HG02970 (cell line): ENCODE measurements at regions not wholly inside any gene's neighbourhood (a gene's known extent, or its start where the extent isn't known, plus 50 kb on each side); places are given as distances from the start of the nearest gene placed in this dataset.

Experiments used
- ATAC-seq: cut with Tn5 transposase; IDR thresholded peaks from one replicate; pipeline ENCODE4 v1.9.1; 2021; ENCODE audit warnings: mild to moderate bottlenecking, moderate library complexity, moderate number of reproducible peaks; ENCODE audit not compliant: unreplicated experiment, low FRiP score

DNA sequence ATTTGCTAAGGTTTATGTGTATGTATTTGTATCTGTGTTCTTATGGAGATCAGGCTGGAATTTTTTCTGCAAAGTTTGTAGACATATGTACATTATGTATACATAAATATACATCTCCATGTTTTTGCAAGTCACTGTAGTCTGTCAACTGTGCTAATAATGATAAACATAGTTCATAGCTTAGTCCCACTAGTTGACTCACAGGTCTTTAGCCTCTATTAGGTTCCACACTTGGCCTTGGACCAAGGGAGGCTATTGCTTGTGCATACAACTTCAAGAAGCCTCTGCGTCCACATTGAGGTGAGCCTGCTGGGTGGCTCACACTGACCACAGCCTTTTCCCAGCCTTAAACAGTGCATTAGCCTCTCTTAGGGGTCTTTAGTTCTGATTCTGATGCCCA lies 243.8 kb upstream of the PEX5L start:
- no peak for ATAC-seq

DNA sequence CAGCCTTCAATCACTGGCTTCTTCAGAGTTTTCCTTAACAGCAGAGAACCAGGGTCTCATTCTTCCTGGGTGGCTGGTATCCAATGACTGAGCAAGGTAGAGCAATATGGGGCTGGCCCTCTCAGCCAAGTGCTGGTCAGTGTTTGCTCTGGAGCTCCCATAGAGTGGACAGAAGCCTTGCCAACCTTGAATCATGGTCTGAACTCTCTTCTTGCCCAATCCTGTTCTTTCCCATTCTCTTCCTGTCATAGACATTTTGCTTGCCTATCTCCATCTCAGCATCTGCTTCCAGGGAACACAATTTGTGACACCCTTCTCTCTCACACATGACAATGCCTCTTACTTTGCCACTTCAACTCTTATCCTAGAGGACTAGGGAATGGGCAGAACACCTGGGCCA lies 245.6 kb upstream of the PEX5L start:
- no peak for ATAC-seq

DNA sequence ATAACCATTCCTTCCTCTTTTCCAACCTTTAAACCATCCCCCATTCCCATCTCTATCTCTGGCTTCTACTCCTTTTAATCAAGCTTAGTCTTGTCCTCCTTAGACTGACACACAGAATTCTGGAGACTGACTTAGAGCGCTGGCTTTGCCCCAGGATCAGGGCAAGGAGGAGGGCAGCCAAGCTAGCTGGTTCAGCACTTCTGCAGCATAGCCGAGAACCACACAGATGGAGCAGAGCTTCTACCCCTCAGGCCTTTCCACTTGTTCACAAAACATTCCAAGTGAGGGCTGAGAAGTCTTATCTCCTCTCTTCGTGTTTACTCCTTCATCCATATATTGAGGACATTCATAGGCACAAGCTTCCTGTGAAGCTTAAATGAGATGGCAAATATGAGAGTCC lies 246.5 kb upstream of the PEX5L start:
- no peak for ATAC-seq

DNA sequence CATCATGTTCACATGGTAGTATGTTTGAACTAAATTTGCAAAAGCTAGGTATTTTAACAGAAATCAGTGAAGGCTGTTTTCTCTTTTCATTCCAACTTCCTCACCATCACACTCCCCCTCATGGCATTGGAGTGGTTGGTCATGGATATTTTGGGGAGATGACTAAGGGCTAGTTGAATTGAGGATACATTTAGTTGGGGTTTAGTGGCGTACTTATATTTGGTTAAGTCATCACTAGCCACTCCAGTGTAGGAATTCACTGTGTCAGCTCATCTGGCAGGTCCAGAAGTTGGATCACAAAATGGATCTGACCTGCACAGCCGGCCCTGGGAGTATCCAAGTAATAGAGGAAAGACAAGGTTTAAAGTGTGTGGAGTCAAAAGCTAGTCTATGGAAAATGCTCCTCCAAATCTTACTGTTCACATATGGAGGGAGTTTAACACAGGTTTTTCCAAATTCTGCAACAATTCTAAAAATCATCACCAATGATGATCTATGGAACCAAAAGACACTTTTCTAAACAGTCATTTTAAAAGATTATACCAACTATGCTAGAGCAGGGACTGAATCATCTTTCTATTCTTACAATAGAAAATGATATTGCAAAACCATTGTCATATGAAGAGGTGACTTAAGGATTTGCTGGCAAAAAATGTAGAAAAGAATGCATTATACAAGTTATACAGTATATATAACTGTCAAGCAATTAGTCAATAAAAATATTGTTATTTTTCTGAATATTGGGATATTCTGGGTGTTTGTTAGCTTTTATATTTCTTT lies 247.8 kb upstream of the PEX5L start:
- ATAC-seq, result no peak

DNA sequence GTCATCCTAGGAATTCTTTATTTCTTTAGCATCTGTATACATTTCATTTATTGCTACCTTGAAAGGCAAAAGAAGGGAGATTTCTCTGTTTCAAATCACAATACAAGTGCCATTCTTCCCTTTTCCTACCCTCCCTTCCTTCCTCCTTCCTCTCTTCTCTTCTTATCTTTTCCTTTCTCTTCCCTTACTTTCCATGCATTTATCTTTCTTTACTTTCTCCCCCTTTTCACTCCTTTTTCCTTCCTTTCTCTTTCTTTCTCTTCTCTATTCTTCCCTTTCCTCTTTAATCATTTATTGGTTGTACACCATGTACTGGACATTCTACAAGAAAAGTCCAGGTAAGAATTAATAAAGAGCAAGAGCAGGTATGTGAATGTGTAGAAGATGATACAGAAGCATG lies 251.0 kb upstream of the PEX5L start:
- ATAC-seq, result no peak

DNA sequence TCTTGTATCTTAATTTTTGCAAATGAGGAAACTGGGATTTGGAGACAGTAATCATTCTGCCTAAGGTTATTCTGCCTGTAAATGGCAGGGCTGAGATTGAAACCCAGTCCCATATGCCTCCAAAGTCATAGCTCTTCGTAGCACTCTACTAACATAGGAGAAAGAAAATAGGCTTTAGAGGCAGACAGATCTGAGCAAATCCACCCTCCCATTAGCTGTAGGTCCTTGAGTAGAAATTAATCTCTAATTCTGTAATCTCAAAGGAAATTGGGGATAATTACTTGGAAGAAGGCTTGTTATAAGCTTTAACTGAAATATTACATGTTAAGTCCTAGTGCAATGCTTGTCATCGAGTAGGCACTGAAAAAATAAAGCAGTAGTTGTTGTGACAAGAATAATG lies 252.1 kb upstream of the PEX5L start:
- ATAC-seq, result no peak

DNA sequence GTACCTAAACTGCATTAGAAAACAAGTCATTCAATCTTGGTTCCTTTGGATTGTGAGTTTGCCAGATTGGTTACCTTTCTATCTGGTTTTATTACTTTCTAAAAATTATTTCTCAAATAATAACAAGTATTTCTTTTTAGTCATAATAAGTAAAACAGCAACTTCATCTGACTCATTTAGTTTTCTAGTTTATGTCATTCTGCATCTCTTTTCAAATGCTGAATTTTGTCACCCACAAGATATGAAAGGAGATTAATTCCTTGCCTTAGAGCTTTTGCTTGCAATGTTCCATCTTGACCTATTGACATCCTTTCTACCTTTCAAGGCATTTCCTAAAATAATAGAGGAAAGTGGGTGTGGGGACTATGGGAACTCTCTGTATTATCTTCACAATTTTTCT lies 253.6 kb upstream of the PEX5L start:
- ATAC-seq, result no peak

DNA sequence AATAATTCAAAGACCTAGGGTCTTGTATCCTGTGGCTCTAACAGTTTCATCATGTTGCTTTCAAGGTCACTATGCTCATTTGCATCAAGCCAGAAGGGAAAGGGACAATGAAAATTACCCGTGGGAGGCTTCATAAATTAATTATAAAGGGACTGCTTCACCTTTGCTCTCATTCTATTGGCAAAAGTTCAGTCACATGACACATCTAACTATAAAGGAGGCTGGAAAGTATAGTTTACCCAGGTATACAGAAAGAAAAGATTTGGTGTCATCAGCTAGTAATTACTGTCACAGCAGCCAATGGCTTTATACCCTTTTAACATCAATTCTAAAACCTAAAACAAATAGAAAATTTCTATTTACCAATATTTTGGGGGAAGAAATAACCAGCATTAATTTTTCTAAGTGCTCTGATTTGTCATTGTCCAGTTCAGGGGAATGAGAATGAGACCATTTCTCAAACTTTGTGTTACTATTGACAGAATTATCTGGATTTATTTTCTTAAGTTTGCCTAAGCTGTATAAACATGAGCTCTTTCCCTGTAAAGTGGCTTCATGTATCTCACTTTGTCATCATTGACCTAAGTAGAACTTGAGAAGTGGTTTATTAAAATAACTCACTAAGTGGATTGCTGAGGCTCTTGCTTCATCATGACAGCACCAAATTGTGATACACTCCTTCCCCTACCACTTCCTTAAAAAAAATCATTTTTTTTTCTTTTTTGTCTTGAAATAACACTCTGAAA lies 257.7 kb upstream of the PEX5L start:
- ATAC-seq, result no peak

DNA sequence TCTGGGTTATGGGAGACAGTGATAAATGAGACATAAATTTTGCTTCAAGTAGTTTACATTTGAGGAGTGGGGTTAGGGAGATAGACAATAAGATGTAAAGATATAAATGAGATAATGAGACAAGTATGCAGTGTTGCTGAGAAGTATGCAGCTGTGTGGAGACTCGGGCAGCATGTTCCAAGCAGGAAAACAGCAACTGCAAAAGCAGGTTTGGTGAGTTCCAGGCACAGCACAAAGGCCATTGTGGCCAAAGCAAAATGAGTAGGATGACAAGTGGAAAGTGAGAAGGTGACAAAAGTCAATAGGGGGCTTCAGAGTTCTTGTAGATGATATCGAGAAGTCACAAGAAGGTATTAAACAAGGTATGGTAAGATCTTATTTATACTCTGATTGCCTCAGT lies 259.1 kb upstream of the PEX5L start:
- no peak for ATAC-seq

DNA sequence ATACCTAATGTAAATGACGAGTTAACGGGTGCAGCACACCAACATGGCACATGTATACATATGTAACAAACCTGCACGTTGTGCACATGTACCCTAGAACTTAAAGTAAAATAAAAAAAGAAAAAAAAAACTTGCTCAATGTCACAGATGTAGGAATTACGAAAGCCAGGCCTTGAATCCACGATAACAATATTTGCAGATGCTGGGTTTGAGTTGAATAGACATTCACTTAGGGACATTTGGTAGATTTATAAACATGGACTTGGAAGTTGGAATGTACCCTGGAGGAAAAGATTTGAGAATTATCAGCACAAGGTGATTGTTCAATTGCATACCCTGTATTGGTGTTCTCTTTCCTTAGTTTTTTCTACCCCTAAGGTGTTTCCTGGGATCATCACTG lies 260.2 kb upstream of the PEX5L start:
- no peak for ATAC-seq

DNA sequence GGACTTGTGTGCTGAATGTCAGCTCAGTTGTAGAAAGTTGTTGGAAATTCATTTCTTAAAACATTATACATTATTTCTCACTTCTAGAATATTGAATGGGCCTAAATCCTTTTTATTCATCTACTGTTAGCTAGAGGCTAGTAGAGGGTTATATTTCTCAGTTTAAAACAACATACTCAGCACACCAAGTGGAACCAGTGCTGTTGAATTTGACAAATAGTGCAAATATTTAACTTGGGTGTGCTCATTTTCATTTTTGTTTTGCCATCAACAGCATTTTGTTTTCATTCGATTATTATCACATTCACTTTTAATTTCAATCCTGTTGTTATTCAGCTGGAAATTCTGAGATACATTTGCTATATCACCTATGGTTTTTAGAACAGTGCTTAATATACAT lies 269.4 kb upstream of the PEX5L start:
- ATAC-seq, result no peak

DNA sequence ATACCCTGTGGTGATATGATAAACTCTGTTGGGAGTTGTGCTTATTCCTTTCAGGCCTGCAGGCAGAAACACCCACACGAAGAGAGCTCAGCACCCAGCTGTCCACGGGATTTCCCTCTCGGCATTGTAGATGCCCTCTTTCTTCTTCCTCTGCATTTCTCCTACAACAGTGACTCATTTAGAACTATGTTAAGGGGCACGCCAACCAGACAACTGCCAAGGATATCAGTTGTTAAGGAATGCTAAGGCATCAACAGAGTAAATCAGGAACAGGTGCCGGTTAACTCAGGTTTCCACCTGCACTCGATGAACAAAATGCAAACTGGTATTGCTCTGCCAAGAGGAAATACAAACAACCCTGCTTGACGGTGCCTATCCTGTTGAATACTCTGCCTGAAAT lies 270.0 kb upstream of the PEX5L start:
- ATAC-seq, result no peak

DNA sequence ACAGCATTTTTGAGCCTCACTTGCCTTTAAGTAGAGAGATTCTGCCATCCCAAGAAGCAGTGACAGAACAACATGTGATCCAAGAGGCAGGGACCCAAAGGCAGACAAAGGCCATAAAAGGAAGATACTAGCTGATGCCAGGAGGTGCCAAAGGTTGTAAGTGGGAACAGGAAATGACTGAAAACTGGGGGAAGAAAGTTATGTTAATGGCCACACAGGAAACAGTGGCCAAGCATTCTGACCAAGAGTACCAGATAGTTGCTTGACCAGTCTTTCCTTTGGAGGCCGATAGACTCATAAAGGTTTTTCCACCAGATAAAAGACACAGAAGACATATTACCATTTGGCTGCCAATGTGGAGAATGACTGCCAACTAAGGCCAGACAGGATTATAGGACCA lies 274.5 kb upstream of the PEX5L start:
- ATAC-seq, result no peak

DNA sequence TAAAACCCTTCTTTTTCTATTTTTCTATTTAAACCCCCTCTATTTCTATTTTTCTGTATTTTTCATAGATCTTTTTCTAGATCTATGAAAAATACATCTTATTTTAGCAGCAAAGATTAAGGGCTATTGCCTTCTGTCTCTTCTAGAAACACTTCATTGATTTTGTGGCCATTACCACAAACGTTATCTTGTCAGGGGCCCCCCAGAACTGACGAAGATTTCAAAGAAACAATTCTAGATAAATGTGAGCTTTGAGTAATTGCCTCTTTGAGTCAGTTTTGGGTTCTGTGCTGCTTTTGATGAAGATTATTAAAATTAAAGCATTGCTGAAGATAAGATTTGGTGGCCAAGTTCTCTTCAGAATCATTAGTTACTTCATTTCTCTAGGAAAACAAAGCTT lies 279.6 kb upstream of the PEX5L start:
- ATAC-seq, result no peak

DNA sequence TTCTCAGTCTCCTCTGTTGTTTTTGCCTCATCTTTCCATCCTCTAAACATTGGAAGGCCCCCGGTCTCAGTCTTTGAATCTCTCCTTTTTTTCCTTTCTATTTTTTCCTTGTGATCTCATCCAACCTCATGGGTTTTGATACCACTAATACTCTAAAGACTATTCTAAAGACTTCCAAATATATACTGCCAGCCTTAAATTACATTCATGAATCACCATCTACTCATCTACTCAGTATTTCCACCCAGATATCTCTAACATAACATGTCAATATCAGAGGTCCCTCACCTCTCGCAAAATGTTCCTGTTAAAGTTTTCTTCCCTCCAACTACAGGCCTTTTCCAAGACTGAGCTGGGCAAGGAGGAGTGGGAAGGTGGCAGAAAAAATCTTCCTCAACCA lies 282.5 kb upstream of the TTC14 start:
- ATAC-seq, result no peak

DNA sequence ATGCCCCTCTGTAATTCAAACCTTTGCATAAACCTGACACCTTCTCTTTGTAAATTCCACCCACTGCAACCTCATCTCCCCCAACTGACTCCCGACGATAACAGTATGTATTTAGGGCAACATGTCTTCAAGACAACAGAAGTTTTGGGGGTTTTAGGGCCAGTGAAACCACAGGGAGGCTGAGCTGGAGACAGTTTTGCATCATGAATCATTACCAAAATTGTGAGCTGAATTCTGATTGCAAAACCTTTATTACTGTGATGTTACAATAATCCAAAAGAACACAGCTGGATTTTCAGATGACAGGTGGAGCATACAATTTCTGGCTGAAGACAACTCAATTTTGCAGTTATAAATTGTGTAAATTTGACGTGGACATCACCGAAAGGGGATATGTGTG lies 281.3 kb upstream of the TTC14 start:
- ATAC-seq, result no peak

DNA sequence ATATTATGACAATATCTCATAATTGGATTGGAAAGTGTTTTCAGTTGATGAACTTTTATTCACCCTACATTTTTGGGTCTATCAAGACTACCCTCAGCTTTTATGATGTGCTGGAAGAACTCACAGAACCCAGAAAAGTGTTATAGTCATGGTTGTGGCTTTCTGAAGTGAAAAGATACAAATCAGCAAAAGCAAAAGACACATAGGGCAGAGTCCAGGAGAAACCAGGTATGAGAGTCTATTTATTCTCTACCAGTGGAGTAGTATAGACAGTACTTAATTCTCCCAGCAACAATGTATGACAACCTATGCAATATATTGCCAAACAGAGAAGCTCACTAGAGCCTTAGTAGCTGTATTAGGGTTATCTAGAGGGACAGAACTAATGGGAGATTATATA lies 280.4 kb upstream of the TTC14 start:
- ATAC-seq, result no peak

DNA sequence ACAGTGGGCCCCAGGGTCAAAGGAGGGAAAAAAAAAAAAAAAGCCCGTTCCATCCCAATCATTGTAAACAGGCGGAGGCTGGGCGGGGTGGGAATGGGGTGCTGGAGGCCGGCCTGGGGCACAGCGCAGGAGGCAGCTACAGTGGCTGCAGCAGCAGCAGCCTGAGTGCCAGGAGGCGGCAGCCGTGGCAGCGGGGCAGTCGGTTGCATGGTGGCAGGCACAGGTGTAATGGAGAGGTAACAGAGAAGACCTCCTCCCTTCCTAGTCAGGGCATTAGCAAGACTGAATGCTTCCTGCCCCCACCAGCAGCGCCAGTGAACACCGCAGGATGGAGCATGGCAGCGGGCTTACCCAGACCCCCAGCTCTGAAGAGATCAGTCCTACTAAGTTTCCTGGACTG lies 279.1 kb upstream of the TTC14 start:
- ATAC-seq, result no peak

DNA sequence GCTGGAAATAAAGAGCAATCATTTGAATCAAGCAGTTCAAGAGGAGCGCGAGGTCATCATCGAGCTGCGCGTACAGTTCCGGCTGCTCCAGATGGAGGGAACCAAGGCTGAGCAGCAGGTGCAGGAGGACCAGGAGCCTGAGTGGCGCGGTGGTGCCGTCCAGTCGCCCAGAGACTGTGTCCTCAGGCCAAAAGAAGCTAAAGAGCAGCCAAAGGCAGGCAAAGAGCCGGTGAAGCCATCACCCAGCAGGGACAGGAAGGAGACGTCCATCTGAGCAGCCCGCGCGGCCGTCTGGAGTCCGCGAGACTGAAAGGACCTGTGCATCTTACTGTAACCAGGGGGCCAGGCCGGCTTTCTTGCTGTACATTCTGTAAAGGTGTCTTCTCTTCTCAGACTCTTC lies 277.2 kb upstream of the TTC14 start:
- ATAC-seq, result no peak

DNA sequence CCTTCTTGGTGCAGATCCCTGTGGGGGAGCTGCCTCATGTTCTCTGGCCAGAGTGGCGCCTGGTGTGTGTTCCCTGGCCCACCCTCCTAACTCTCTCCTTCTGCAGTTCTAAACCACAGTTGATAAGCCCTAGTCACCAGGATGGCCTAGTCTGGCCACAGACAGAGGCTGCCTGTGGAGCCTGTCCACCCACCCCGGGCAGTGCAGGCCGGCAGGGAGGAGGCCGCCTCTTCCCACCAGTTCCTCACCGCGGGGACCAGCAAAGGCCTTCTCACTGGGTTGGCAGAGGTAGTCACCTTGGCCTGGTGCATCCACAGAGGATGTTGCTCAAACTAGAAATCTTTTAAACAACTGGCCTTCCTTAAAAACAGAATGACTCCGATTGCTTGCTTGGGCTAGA lies 276.4 kb upstream of the TTC14 start:
- no peak for ATAC-seq

DNA sequence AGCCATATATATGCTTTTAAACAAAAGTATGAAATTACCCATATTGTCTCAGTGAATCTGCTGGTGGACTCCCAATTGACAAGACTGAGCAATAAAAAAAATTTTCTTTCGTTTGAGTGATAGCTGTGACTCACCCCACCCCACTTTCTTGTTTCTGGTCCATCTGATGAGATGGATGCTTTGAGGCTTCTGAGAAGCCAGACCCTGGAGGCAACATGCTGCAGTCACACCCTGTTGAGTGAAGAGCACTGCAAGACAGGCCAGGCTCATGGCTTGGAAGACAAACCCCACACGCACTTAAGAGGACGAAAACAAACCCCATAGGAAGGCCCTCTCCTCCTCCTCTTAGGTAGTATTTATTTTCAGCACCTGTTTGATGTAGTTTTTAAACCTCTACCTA lies 276.0 kb upstream of the TTC14 start:
- no peak for ATAC-seq

DNA sequence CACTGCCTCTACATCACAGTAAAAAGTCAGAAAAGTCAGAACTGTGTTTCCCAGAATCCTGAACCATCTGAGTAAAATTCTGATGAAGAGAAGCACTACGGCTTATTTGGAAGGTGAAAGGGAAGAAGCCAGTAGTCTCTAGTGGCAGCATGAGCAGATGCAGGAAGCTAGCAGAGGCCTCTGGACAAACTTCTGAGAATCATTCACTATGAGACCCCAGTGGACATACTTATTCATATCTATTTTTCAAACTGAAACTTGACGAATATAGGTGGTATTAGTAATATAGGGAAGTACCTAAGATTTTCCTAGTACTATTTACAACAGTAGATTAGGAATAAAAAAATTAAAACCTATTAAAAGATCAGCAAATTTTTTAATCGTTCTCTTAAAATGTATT lies 272.8 kb upstream of the TTC14 start:
- ATAC-seq, result peak; percentile 76
